ENCODE measurements at regions not wholly inside any gene's neighbourhood (a gene's known extent, or its start where the extent isn't known, plus 50 kb on each side); places are given as distances from the start of the nearest gene placed in this dataset.

GRCh38 chr10:108638225-108638624 lies 1285.1 kb downstream of the XPNPEP1 start:
- no peak overlapping the region for H3K4me3 ChIP-seq (ENCODE audit: low read length)
- no peak for TF ChIP-seq ZNF274 (IDR thresholded peaks at IDR 0.05; ENCODE audit: low read depth, low read length)

GRCh38 chr10:108633046-108633445 lies 1290.3 kb downstream of the XPNPEP1 start:
- TF ChIP-seq ZNF274 (IDR thresholded peaks at IDR 0.05; ENCODE audit: low read depth, low read length), result no peak
- H3K4me3 ChIP-seq (ENCODE audit: low read length), result no peak overlapping the region

GRCh38 chr10:108632144-108632543 lies 1291.2 kb downstream of the XPNPEP1 start:
- H3K4me3 ChIP-seq (ENCODE audit: low read length), result no peak overlapping the region
- TF ChIP-seq ZNF274 (IDR thresholded peaks at IDR 0.05; ENCODE audit: low read depth, low read length), result no peak

- no peak for TF ChIP-seq ZNF274 (IDR thresholded peaks at IDR 0.05; ENCODE audit: low read depth, low read length)
- H3K4me3 ChIP-seq (ENCODE audit: low read length), result no peak overlapping the region
Observed at GRCh38 chr10:108631332-108631731, 1292.0 kb downstream of the XPNPEP1 start.

- TF ChIP-seq ZNF274 (IDR thresholded peaks at IDR 0.05; ENCODE audit: low read depth, low read length), result no peak
- H3K4me3 ChIP-seq (ENCODE audit: low read length), result no peak overlapping the region
Observed at GRCh38 chr10:108629834-108630233, 1293.5 kb downstream of the XPNPEP1 start.

GRCh38 chr10:108624052-108624451 lies 1299.3 kb downstream of the XPNPEP1 start:
- no peak overlapping the region for H3K4me3 ChIP-seq (ENCODE audit: low read length)
- TF ChIP-seq ZNF274 (IDR thresholded peaks at IDR 0.05; ENCODE audit: low read depth, low read length), result no peak

GRCh38 chr10:108620821-108621534 lies 1302.3 kb downstream of the XPNPEP1 start:
- H3K4me3 ChIP-seq (ENCODE audit: low read length), result no peak overlapping the region
- TF ChIP-seq ZNF274 (IDR thresholded peaks at IDR 0.05; ENCODE audit: low read depth, low read length), result no peak

GRCh38 chr10:108616559-108617285 lies 1306.6 kb downstream of the XPNPEP1 start:
- H3K4me3 ChIP-seq (ENCODE audit: low read length), result no peak overlapping the region
- no peak for TF ChIP-seq ZNF274 (IDR thresholded peaks at IDR 0.05; ENCODE audit: low read depth, low read length)

GRCh38 chr10:108615576-108616320 lies 1307.6 kb downstream of the XPNPEP1 start:
- TF ChIP-seq ZNF274 (IDR thresholded peaks at IDR 0.05; ENCODE audit: low read depth, low read length), result no peak
- H3K4me3 ChIP-seq (ENCODE audit: low read length), result no peak overlapping the region

GRCh38 chr10:108612485-108612884 lies 1310.8 kb downstream of the XPNPEP1 start:
- no peak overlapping the region for H3K4me3 ChIP-seq (ENCODE audit: low read length)
- no peak for TF ChIP-seq ZNF274 (IDR thresholded peaks at IDR 0.05; ENCODE audit: low read depth, low read length)

GRCh38 chr10:108608860-108609259 lies 1314.5 kb downstream of the XPNPEP1 start:
- H3K4me3 ChIP-seq (ENCODE audit: low read length), result no peak overlapping the region
- TF ChIP-seq ZNF274 (IDR thresholded peaks at IDR 0.05; ENCODE audit: low read depth, low read length), result no peak

GRCh38 chr10:108601851-108602250 lies 1321.5 kb downstream of the XPNPEP1 start:
- peak overlapping the region; percentile 73 for H3K4me3 ChIP-seq (ENCODE audit: low read length)
- no peak for TF ChIP-seq ZNF274 (IDR thresholded peaks at IDR 0.05; ENCODE audit: low read depth, low read length)

GRCh38 chr10:108600511-108600910 lies 1322.8 kb downstream of the XPNPEP1 start:
- H3K4me3 ChIP-seq (ENCODE audit: low read length), result peak overlapping the region; percentile 73

GRCh38 chr10:108599317-108599716 lies 1324.0 kb downstream of the XPNPEP1 start:
- H3K4me3 ChIP-seq (ENCODE audit: low read length), result peak overlapping the region; percentile 73

- H3K4me3 ChIP-seq (ENCODE audit: low read length), result peak overlapping the region; percentile 73; the same call in 1 of the 2 replicates
- TF ChIP-seq ZNF274 (IDR thresholded peaks at IDR 0.05; ENCODE audit: low read depth, low read length), result no peak
Observed at GRCh38 chr10:108598831-108599230, 1324.5 kb downstream of the XPNPEP1 start.

Measured in GM08714 (cell line).